HEK293 (cell line): ENCODE measurements at regions not wholly inside any gene's neighbourhood (a gene's known extent, or its start where the extent isn't known, plus 50 kb on each side); places are given as distances from the start of the nearest gene placed in this dataset.

Experiments used
- BCL11A ChIP-seq: fragments of 450-650 bp; formaldehyde crosslinking; IDR thresholded peaks from 2 replicates; pipeline ENCODE4 v1.5.1; 2016; ENCODE audit warnings: low read depth, missing biosample characterization, missing genetic modification characterization
- HOXD13 ChIP-seq: sonication (generic); formaldehyde crosslinking; IDR thresholded peaks from 2 replicates; pipeline ENCODE4 v1.8.0; 2022; ENCODE audit warnings: missing genetic modification reagents, borderline replicate concordance
- OSR2 ChIP-seq: fragments of 450-650 bp; formaldehyde crosslinking; IDR thresholded peaks from 2 replicates; pipeline ENCODE4 v1.5.1; 2016; ENCODE audit warnings: missing biosample characterization, missing genetic modification characterization
- ZNF24 ChIP-seq: fragments of 450-650 bp; formaldehyde crosslinking; IDR thresholded peaks from 2 replicates; pipeline ENCODE4 v1.5.1; 2016; ENCODE audit warnings: missing biosample characterization, missing genetic modification characterization
- ZNF658 ChIP-seq: fragments of 450-650 bp; formaldehyde crosslinking; IDR thresholded peaks from 2 replicates; pipeline ENCODE4; 2016; ENCODE audit warnings: missing biosample characterization, missing genetic modification characterization
- ZSCAN30 ChIP-seq: fragments of 450-650 bp; IDR thresholded peaks from 2 replicates; pipeline ENCODE4 v1.5.1; 2018; ENCODE audit warnings: missing biosample characterization, mild to moderate bottlenecking, missing genetic modification characterization, moderate library complexity
- TF ChIP-seq, protein P1 (sequence below): fragments of 450-650 bp; formaldehyde crosslinking; IDR thresholded peaks from 2 replicates; pipeline ENCODE4 v1.5.1; 2017; ENCODE audit warnings: missing biosample characterization, missing genetic modification characterization
- TF ChIP-seq, protein P2 (sequence below): fragments of 450-650 bp; formaldehyde crosslinking; IDR thresholded peaks from 2 replicates; pipeline ENCODE4 v1.5.1; 2016; ENCODE audit warnings: missing biosample characterization, missing genetic modification characterization
- TF ChIP-seq, protein P3 (sequence below): fragments of 450-650 bp; formaldehyde crosslinking; IDR thresholded peaks from 2 replicates; pipeline ENCODE4 v1.5.1; 2016; ENCODE audit warnings: missing biosample characterization, missing genetic modification characterization

DNA sequence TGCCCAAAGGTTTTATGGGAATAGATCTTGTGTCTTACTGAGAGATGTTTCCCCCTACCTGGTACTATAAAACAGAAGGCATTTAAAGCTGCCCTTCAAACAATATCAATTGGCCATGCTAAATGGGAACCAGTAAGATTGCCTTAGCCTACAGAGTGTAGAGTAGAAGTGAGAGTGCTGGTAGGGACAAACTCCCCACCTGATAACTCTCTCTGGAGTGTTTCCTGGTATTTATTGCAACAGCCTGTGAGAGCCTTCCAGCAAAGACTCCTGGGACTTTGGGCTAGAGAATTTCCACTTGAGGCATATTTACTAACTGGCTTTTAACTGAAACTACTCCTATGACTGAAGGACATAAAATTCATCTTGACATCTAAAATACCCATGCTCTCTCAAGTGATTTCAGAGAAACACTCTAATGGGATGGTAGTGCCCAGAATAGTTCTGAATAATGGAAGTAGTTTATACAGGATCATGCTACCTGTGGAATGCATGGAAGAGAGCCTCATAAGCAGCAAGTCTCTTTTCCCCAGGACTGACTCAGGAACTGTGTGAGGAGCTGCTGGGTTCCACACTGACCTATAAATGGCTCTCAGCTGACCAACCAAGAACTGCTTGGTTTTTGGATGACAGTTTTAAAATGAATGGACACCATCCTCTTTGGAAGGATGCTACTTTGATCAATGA is 132.7 kb upstream of the SLITRK5 start:
- TF ChIP-seq, protein P1, sequence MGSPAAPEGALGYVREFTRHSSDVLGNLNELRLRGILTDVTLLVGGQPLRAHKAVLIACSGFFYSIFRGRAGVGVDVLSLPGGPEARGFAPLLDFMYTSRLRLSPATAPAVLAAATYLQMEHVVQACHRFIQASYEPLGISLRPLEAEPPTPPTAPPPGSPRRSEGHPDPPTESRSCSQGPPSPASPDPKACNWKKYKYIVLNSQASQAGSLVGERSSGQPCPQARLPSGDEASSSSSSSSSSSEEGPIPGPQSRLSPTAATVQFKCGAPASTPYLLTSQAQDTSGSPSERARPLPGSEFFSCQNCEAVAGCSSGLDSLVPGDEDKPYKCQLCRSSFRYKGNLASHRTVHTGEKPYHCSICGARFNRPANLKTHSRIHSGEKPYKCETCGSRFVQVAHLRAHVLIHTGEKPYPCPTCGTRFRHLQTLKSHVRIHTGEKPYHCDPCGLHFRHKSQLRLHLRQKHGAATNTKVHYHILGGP (tag by site-specific recombination): no peak
- TF ChIP-seq ZSCAN30 (tag by site-specific recombination): no peak
- TF ChIP-seq, protein P2, sequence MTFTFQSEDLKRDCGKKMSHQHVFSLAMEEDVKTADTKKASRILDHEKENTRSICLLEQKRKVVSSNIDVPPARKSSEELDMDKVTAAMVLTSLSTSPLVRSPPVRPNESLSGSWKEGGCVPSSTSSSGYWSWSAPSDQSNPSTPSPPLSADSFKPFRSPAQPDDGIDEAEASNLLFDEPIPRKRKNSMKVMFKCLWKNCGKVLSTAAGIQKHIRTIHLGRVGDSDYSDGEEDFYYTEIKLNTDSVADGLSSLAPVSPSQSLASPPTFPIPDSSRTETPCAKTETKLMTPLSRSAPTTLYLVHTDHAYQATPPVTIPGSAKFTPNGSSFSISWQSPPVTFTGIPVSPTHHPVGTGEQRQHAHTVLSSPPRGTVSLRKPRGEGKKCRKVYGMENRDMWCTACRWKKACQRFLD (tag by site-specific recombination): no peak
- TF ChIP-seq, protein P3, sequence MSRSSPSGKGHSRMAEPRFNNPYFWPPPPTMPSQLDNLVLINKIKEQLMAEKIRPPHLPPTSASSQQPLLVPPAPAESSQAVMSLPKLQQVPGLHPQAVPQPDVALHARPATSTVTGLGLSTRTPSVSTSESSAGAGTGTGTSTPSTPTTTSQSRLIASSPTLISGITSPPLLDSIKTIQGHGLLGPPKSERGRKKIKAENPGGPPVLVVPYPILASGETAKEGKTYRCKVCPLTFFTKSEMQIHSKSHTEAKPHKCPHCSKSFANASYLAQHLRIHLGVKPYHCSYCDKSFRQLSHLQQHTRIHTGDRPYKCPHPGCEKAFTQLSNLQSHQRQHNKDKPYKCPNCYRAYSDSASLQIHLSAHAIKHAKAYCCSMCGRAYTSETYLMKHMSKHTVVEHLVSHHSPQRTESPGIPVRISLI (tag by site-specific recombination): no peak
- no peak for TF ChIP-seq ZNF24
- no peak for TF ChIP-seq OSR2 (tag by site-specific recombination)
- TF ChIP-seq BCL11A (tag by site-specific recombination): no peak
- TF ChIP-seq HOXD13 (CRISPR knock-in tag): no peak
- TF ChIP-seq ZNF658 (tag by site-specific recombination): no peak
